Peyer's patch (tissue), 4 donors: ENCODE measurements at regions not wholly inside any gene's neighbourhood (a gene's known extent, or its start where the extent isn't known, plus 50 kb on each side); places are given as distances from the start of the nearest gene placed in this dataset.

Experiments used
- DNase-seq, 3 donors: peaks; one replicate each; pipeline ENCODE4 v3.0.0-alpha.2; 2017 to 2019
- H3K27ac ChIP-seq, 4 donors: fragments of 200-600 bp; sonication (generic); one replicate each; pipeline ENCODE4 v1.5.1; 2016 to 2019
- H3K27me3 ChIP-seq, 2 donors: fragments of 200-600 bp; sonication (generic); one replicate each; pipeline ENCODE4 v1.5.1; 2019
- H3K36me3 ChIP-seq, 3 donors: fragments of 200-600 bp; sonication (generic); one replicate each; pipeline ENCODE4 v1.5.1; 2016 to 2019
- H3K4me1 ChIP-seq, 4 donors: fragments of 200-600 bp; sonication (generic); one replicate each; pipeline ENCODE4 v1.5.1; 2016 to 2019
- H3K4me3 ChIP-seq, 4 donors: fragments of 200-600 bp; sonication (generic); 1 replicate in 3 of 4; 2 replicates in 1 of 4; pipeline ENCODE4 v1.5.1; 2016 to 2019; ENCODE audit warnings: mild to moderate bottlenecking in 1 of 4
- H3K9me3 ChIP-seq, 4 donors: fragments of 200-600 bp; sonication (generic); one replicate each; pipeline ENCODE4 v1.5.1; 2016 to 2019; ENCODE audit warnings: mild to moderate bottlenecking in 1 of 4
- POLR2A ChIP-seq, 2 donors: fragments of 450-650 bp; IDR thresholded peaks; one replicate each; pipeline ENCODE4 v1.5.1; 2017; ENCODE audit warnings: antibody characterized with exemption in 2 of 2, mild to moderate bottlenecking in 2 of 2, moderate library complexity in 2 of 2
- TF ChIP-seq, protein P1 (sequence below), 6 experiments: fragments of 450-650 bp in 4 of 6; fragments of 200-600 bp in 2 of 6; sonication (generic) in 1 of 6; IDR thresholded peaks; one replicate each; pipeline ENCODE4 v1.5.1; 2017 to 2019; ENCODE audit warnings: antibody characterized with exemption in 6 of 6, mild to moderate bottlenecking in 3 of 6, moderate library complexity in 1 of 6

DNA sequence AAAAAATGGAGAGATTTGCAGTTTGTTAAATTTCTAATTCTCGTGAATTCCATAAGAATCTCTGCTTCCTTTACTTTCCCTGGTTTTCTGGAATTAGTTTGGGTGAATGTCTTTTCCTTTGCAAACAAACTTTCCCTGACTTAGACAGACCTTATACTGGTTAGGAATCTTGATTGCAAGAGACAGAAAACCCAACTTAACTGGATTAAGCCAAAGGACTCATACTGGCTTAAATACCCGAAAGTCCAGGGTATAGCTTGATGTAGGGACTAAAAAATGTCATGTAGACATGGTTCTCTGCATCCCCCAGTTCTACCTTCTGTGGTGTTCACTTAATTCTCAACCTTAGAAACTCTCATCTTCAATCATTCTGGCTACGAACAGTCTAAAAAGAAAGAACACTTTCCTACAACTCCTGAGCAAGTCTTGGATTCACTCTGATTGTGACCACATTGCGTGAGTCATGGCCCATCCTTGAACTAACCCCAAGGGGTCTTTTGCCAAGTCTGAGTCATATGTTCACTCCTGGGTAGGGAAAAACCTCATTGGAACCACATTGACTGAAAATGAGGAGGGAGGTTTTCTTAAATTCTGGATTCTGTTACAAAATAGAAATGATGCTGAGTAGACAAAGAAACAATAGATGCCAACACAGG is 136.0 kb upstream of the DAZL start:
- no peak overlapping the region for H3K4me3 ChIP-seq
- TF ChIP-seq POLR2A (IDR thresholded peaks at IDR 0.05), result no peak
- TF ChIP-seq, protein P1, sequence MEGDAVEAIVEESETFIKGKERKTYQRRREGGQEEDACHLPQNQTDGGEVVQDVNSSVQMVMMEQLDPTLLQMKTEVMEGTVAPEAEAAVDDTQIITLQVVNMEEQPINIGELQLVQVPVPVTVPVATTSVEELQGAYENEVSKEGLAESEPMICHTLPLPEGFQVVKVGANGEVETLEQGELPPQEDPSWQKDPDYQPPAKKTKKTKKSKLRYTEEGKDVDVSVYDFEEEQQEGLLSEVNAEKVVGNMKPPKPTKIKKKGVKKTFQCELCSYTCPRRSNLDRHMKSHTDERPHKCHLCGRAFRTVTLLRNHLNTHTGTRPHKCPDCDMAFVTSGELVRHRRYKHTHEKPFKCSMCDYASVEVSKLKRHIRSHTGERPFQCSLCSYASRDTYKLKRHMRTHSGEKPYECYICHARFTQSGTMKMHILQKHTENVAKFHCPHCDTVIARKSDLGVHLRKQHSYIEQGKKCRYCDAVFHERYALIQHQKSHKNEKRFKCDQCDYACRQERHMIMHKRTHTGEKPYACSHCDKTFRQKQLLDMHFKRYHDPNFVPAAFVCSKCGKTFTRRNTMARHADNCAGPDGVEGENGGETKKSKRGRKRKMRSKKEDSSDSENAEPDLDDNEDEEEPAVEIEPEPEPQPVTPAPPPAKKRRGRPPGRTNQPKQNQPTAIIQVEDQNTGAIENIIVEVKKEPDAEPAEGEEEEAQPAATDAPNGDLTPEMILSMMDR (IDR thresholded peaks at IDR 0.05), result no peak
- no peaks in the 10 kb centered on the region for H3K9me3 ChIP-seq
- H3K27me3 ChIP-seq, result no peaks in the 10 kb centered on the region
- DNase-seq, result no peak
- H3K36me3 ChIP-seq, result no peaks in the 10 kb centered on the region
- H3K4me1 ChIP-seq, result no peaks in the 10 kb centered on the region
- no peak overlapping the region for H3K27ac ChIP-seq

DNA sequence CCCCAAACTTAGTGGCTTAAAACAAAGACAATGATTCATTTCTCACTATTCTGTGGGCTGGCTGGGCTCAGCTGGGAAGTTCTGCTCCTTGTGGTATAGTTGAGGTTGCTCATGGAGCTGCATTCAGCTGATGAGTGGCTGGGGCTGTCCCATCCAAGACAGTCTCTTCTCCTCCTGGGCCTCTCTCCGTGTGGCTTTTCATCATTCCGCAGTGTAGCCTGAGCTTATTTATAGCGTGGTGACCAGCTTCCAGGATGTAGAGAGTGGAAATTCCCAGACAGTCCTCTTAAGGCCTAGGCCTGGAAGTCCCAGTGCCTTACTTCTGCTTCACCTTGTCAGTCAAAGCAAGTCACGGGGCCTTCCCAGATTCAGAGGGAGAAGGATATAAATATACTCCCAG is 136.7 kb upstream of the DAZL start:
- H3K36me3 ChIP-seq, result no peaks in the 10 kb centered on the region
- H3K27ac ChIP-seq, result no peak overlapping the region
- no peaks in the 10 kb centered on the region for H3K4me1 ChIP-seq
- no peak overlapping the region for H3K4me3 ChIP-seq
- DNase-seq, result no peak
- H3K9me3 ChIP-seq, result no peaks in the 10 kb centered on the region
- TF ChIP-seq POLR2A (IDR thresholded peaks at IDR 0.05), result no peak
- TF ChIP-seq, protein P1 (IDR thresholded peaks at IDR 0.05), result no peak
- H3K27me3 ChIP-seq, result no peaks in the 10 kb centered on the region

DNA sequence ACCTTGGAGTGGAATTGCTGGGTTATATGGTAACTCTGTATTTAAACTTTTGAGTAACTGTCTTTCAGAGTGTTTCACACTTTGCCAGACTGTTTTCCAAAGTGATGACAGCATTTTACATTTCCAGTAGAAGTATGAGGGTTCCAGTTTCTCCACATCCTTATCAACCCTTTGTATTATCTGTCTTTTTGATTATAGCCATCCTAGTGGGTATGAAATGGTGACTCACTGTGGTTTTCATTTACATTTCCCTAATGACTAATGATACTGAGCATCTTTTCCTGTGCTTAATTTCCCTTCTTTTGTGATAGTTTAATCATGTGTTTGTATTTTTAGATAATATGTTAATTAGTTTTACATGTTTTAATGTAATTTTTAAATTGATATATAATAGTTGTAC is 138.1 kb upstream of the DAZL start:
- DNase-seq, result no peak
- TF ChIP-seq POLR2A (IDR thresholded peaks at IDR 0.05), result no peak
- TF ChIP-seq, protein P1 (IDR thresholded peaks at IDR 0.05), result no peak
- H3K4me1 ChIP-seq, result no peaks in the 10 kb centered on the region
- no peak overlapping the region for H3K27ac ChIP-seq
- H3K27me3 ChIP-seq, result no peaks in the 10 kb centered on the region
- H3K4me3 ChIP-seq, result no peak overlapping the region
- no peaks in the 10 kb centered on the region for H3K9me3 ChIP-seq
- H3K36me3 ChIP-seq, result no peaks in the 10 kb centered on the region

DNA sequence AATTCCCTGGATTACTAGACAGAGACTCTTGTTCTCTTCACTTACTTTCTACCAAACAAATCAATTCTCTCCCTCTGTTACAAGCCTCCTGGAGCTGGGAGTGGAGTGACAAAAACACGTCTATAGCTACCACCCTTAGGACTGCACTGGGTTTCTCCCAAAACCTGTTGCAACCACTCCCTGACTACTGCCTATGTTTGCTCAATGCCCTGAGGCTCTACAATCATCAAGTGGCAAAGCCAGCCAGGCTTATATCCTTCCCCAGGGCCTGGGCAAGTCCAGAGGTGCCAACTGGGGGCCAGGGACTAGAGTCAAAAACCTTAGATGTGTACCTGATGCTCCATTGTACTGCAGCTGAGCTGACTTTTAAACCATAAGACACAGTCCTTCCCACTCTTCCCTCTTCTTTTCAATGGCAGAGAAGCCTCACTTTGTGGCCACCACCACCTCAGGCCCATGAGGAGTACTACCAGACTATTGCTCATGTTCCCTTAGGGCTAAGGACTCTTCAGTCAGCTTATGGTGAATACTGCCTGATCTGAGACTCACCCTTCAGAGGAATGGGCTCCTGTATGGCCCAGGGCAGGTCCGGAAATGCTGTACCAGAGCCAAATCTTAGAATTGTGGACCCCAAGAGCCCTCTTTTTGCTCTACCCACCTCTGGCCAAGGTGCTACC is 125.4 kb upstream of the PLCL2 start:
- H3K27ac ChIP-seq, result no peak overlapping the region
- no peaks in the 10 kb centered on the region for H3K4me1 ChIP-seq
- no peaks in the 10 kb centered on the region for H3K9me3 ChIP-seq
- no peaks in the 10 kb centered on the region for H3K36me3 ChIP-seq
- no peak overlapping the region for H3K4me3 ChIP-seq
- DNase-seq, result no peak
- H3K27me3 ChIP-seq, result no peaks in the 10 kb centered on the region
- TF ChIP-seq, protein P1 (IDR thresholded peaks at IDR 0.05), result no peak
- no peak for TF ChIP-seq POLR2A (IDR thresholded peaks at IDR 0.05)

DNA sequence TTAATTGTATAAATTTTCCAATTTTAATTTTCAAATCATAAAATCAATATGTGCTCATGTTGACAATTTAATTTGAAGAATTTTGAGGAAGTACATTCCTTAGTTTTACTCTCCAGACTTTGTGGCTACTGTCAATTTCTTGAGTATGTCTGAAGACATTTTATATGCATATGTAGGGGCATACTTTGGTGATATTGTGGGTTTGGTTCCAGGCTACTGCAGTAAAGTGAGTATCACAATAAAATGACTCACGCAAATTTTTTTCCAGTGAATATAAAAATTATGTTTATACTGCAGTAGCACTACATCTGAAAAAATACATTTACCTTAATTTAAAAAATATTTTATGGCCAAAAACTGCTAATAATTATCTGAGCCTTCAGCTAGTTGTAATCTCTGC is 123.2 kb upstream of the PLCL2 start:
- H3K9me3 ChIP-seq, result no peaks in the 10 kb centered on the region
- DNase-seq, result no peak

More for the DNA sequence above, 123.2 kb upstream of the PLCL2 start:
- Histone ChIP-seq H3K4me1 (no peaks in the 10 kb centered on the region), H3K27me3 (no peaks in the 10 kb centered on the region), H3K36me3 (no peaks in the 10 kb centered on the region), H3K4me3 (no peak overlapping the region), H3K27ac (no peak overlapping the region)
- TF ChIP-seq POLR2A (IDR thresholded peaks at IDR 0.05), result no peak
- TF ChIP-seq, protein P1 (IDR thresholded peaks at IDR 0.05), result no peak
